ENCODE measurements at regions not wholly inside any gene's neighbourhood (a gene's known extent, or its start where the extent isn't known, plus 50 kb on each side); places are given as distances from the start of the nearest gene placed in this dataset.
A peak's percentile ranks its signal among the peaks of the same experiment; 100 is the strongest.

DNA sequence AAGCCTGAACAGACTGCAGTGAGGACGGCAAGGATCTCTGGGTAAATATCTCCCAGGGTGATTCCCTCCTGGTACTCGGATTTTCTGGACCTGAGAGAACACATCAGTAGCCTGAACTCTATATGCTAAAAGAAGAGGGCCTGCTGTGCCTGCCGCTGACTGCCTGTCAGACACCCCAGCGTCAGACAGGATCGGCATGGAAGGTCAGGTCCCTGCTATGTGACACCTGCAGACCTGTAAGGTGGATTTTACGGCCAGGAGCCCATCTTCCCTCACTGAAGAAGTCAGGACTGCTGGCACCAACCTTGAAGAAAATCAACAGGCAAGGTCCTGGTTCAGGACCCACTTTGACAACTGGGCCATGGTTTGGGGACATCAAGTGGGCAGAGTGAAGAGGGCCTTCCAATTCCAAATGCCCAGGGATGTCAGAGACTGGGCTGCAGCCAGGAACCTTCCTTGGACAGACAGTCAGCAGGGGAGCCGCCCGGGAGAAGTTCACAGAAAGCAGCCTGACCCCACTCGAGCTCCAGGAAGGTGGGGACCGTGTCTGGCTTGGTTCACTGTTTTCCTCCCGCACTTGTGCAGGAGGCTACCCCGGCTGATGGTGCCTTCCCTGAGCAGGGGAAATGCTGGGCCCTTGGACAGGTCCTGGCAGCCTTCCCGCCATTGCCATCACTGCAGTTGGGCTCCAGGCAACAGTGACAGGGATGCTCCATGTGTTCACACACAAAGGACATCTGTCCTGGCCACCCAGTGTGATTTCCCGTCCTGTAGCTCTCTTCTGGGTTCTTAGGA, 91.8 kb upstream of the LANCL2 start:
- CTCF ChIA-PET, result no interaction called here
- Histone ChIP-seq H3K14ac (replicated peaks; ENCODE audit: low read depth, low read length) (no peak overlapping the region), H2AK5ac (ENCODE audit: low read depth, low read length) (no peak overlapping the region), H2AFZ (replicated peaks; ENCODE audit: low read length, poor library complexity) (no peak overlapping the region), H4K20me1 (ENCODE audit: insufficient read depth, low read length) (no peaks in the 10 kb centered on the region), H2BK15ac (ENCODE audit: low read depth, low read length) (no peak overlapping the region), H4K5ac (ENCODE audit: low read depth, low read length) (no peak overlapping the region), H3K23ac (ENCODE audit: low read depth, low read length) (0 out of 2 replicates have a peak overlapping the region, but pooled peaks have one; percentile 61), H3K4me2 (ENCODE audit: low read depth, low read length) (no peak overlapping the region), H3K27ac (ENCODE audit: insufficient read depth, low read length) (no peak overlapping the region), H2BK20ac (ENCODE audit: low read depth, low read length) (no peak overlapping the region), H4K91ac (ENCODE audit: insufficient read depth, low read depth, low read length) (no peak overlapping the region), H3K4me1 (ENCODE audit: control insufficient read depth, insufficient read depth, low read length) (no peaks in the 10 kb centered on the region), H3K4me3 (ENCODE audit: insufficient read depth, low read depth, low read length) (no peak overlapping the region), H3K36me3 (ENCODE audit: control insufficient read depth, insufficient read depth, low read length) (no peaks in the 10 kb centered on the region), H4K8ac (ENCODE audit: low read depth in 2 of 2, low read length in 2 of 2) (no peak overlapping the region), H3K18ac (ENCODE audit: low read depth, low read length) (no peak overlapping the region), H3K4ac (ENCODE audit: low read depth, low read length) (no peak overlapping the region), H3K79me1 (ENCODE audit: low read depth in 1 of 2, low read length in 2 of 2) (no peaks in the 10 kb centered on the region), H3K9ac (ENCODE audit: low read depth, low read length) (no peak overlapping the region), H2AK9ac (replicated peaks; ENCODE audit: low read depth, low read length, poor library complexity) (no peak overlapping the region), H2BK120ac (ENCODE audit: low read depth, low read length) (no peak overlapping the region), H3K9me1 (ENCODE audit: insufficient read depth, low read length) (no peaks in the 10 kb centered on the region), H2BK5ac (ENCODE audit: low read depth, low read length, poor library complexity, severe bottlenecking) (no peak overlapping the region), H3K56ac (ENCODE audit: extremely low read depth, insufficient read depth, low read length) (no peak overlapping the region), H3K27me3 (ENCODE audit: control insufficient read depth, insufficient read depth, low read length) (peaks cover 59% of the 10 kb centered on the region), H3K9me3 (ENCODE audit: control insufficient read depth, insufficient read depth, low read length) (no peaks in the 10 kb centered on the region)
- no TSS peak for BruUV-seq (replicated peaks)
- TF ChIP-seq BHLHE40 (IDR thresholded peaks at IDR 0.05; ENCODE audit: low read depth, low read length) (no peak), MXI1 (IDR thresholded peaks at IDR 0.05; ENCODE audit: borderline replicate concordance, low read depth, low read length) (no peak), CEBPB (IDR thresholded peaks at IDR 0.05; ENCODE audit: low read depth, low read length) (no peak), POLR2A (IDR thresholded peaks at IDR 0.05; ENCODE audit: low read depth, low read length) (no peak), MAZ (IDR thresholded peaks at IDR 0.05; ENCODE audit: borderline replicate concordance, low read depth, low read length) (no peak), RFX5 (IDR thresholded peaks at IDR 0.05; ENCODE audit: low read depth, low read length) (no peak), RCOR1 (IDR thresholded peaks at IDR 0.05; ENCODE audit: insufficient replicate concordance, low read length) (no peak), FOS (IDR thresholded peaks at IDR 0.05; ENCODE audit: low read depth, low read length) (no peak), MAFK (IDR thresholded peaks at IDR 0.05; ENCODE audit: low read depth, low read length) (no peak), SMC3 (IDR thresholded peaks at IDR 0.05; ENCODE audit: low read depth, low read length) (no peak), RAD21 (IDR thresholded peaks at IDR 0.05; ENCODE audit: low read length) (no peak), NFE2L2 (IDR thresholded peaks at IDR 0.05; ENCODE audit: low read depth, low read length) (no peak), CHD1 (IDR thresholded peaks at IDR 0.05; ENCODE audit: low read depth, low read length) (no peak)
- TF ChIP-seq, protein P1, sequence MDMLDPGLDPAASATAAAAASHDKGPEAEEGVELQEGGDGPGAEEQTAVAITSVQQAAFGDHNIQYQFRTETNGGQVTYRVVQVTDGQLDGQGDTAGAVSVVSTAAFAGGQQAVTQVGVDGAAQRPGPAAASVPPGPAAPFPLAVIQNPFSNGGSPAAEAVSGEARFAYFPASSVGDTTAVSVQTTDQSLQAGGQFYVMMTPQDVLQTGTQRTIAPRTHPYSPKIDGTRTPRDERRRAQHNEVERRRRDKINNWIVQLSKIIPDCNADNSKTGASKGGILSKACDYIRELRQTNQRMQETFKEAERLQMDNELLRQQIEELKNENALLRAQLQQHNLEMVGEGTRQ (IDR thresholded peaks at IDR 0.05; ENCODE audit: low read depth, low read length), result no peak
- TF ChIP-seq, protein P2, sequence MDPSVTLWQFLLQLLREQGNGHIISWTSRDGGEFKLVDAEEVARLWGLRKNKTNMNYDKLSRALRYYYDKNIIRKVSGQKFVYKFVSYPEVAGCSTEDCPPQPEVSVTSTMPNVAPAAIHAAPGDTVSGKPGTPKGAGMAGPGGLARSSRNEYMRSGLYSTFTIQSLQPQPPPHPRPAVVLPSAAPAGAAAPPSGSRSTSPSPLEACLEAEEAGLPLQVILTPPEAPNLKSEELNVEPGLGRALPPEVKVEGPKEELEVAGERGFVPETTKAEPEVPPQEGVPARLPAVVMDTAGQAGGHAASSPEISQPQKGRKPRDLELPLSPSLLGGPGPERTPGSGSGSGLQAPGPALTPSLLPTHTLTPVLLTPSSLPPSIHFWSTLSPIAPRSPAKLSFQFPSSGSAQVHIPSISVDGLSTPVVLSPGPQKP (IDR thresholded peaks at IDR 0.05; ENCODE audit: borderline replicate concordance, low read depth, low read length), result no peak
- TF ChIP-seq, protein P3, sequence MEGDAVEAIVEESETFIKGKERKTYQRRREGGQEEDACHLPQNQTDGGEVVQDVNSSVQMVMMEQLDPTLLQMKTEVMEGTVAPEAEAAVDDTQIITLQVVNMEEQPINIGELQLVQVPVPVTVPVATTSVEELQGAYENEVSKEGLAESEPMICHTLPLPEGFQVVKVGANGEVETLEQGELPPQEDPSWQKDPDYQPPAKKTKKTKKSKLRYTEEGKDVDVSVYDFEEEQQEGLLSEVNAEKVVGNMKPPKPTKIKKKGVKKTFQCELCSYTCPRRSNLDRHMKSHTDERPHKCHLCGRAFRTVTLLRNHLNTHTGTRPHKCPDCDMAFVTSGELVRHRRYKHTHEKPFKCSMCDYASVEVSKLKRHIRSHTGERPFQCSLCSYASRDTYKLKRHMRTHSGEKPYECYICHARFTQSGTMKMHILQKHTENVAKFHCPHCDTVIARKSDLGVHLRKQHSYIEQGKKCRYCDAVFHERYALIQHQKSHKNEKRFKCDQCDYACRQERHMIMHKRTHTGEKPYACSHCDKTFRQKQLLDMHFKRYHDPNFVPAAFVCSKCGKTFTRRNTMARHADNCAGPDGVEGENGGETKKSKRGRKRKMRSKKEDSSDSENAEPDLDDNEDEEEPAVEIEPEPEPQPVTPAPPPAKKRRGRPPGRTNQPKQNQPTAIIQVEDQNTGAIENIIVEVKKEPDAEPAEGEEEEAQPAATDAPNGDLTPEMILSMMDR (conservative IDR thresholded peaks at IDR 0.05; ENCODE audit: low read depth, low read length), result no peak
- dilution Hi-C loops (cut with HindIII; ENCODE audit: low sequenced_read_pairs, unreplicated experiment), result no loop called here
- DNase-seq (no peak), ATAC-seq (ENCODE audit: low read depth) (no peak)
- POLR2A ChIA-PET (ENCODE audit: unreplicated experiment), result no interaction called here
- in situ Hi-C loops (cut with MboI; ENCODE audit: low sequenced_read_pairs), result loop anchor here (10.0 kb wide), 1 partner anchor 321 kb away; no protein-coding TSS in a partner anchor
- intact Hi-C loops (cut with micrococcal nuclease), result no loop called here
- WGBS, 2 experiments (ENCODE audit: extremely low coverage in 2 of 2, insufficient read length in 1 of 2), result 64% methylated on average over 12 of the region's 14 CpGs; no CpG with 5 or more reads in 1 of the 2 experiments

Data from IMR-90 (cell line).